PC-3 (cell line): ENCODE measurements at regions not wholly inside any gene's neighbourhood (a gene's known extent, or its start where the extent isn't known, plus 50 kb on each side); places are given as distances from the start of the nearest gene placed in this dataset.

Experiments
- CTCF ChIP-seq: fragments of 300-600 bp; sonication (generic); conservative IDR thresholded peaks from 2 replicates; pipeline ENCODE4 v1.5.1; 2017; ENCODE audit warnings: antibody characterized with exemption, low read depth, mild to moderate bottlenecking, low read length
- EZH2phosphoT487 ChIP-seq: fragments of 300-600 bp; sonication (generic); IDR thresholded peaks from 2 replicates; pipeline ENCODE4 v1.6.1; 2018; ENCODE audit warnings: mild to moderate bottlenecking, antibody characterized with exemption, low read length, borderline replicate concordance

- TF ChIP-seq CTCF (no peak), EZH2phosphoT487 (no peak)
Measured at GRCh38 chr2:43103093-43103404, 123.4 kb downstream of the ZFP36L2 start.
